ENCODE measurements at regions not wholly inside any gene's neighbourhood (a gene's known extent, or its start where the extent isn't known, plus 50 kb on each side); places are given as distances from the start of the nearest gene placed in this dataset.

GRCh38 chr13:22047082-22047784, 376.4 kb downstream of the FGF9 start:
- H3K9me1 ChIP-seq (replicated peaks; ENCODE audit: control insufficient read depth, extremely low read depth, insufficient read depth, low read length), result no peaks in the 10 kb centered on the region
- H3K27ac ChIP-seq (ENCODE audit: insufficient read depth, low read depth, low read length), result no peak overlapping the region
- intact Hi-C loops (cut with micrococcal nuclease) (no loop called here), dilution Hi-C loops (cut with MboI; ENCODE audit: extremely low pct_ligation_motif_present, low sequenced_read_pairs) (no loop called here)
- no peaks in the 10 kb centered on the region for H3K36me3 ChIP-seq (ENCODE audit: control insufficient read depth in 2 of 2, extremely low read depth in 1 of 2, insufficient read depth in 2 of 2, low read length in 2 of 2)
- H3K79me2 ChIP-seq (ENCODE audit: control insufficient read depth, insufficient read depth, low read length), result no peaks in the 10 kb centered on the region
- BruUV-seq (replicated peaks), result no TSS peak
- H2AFZ ChIP-seq (ENCODE audit: low read depth, low read length), result no peak overlapping the region
- no peak overlapping the region for H3K4me2 ChIP-seq (ENCODE audit: insufficient read depth, low read length)
- no peaks in the 10 kb centered on the region for H3K27me3 ChIP-seq (ENCODE audit: control insufficient read depth in 2 of 2, insufficient read depth in 2 of 2, low read length in 2 of 2)
- no peak overlapping the region for H3K4me3 ChIP-seq (replicated peaks in 1 of 3; ENCODE audit: insufficient read depth in 1 of 3, low read depth in 1 of 3, low read length in 3 of 3)
- H3K9ac ChIP-seq (replicated peaks; ENCODE audit: extremely low read depth, insufficient read depth, low read length), result no peak overlapping the region
- no peak for FAIRE-seq
- peaks cover 5% of the 10 kb centered on the region for H3K9me3 ChIP-seq (replicated peaks; ENCODE audit: control insufficient read depth, insufficient read depth, low read length)
- no peaks in the 10 kb centered on the region for H3K4me1 ChIP-seq (ENCODE audit: control insufficient read depth, extremely low read depth, insufficient read depth, low read length)
- TF ChIP-seq GATA2 (IDR thresholded peaks at IDR 0.05; ENCODE audit: insufficient read depth, insufficient read length, low read depth, low read length) (no peak), FOS (IDR thresholded peaks at IDR 0.05; ENCODE audit: borderline replicate concordance, insufficient read depth, low read length) (no peak), POLR2AphosphoS5 (IDR thresholded peaks at IDR 0.05; ENCODE audit: insufficient read depth, low read depth, low read length) (no peak), JUN (IDR thresholded peaks at IDR 0.05; ENCODE audit: borderline replicate concordance, insufficient read depth, insufficient read length, low read depth) (no peak), MAX (IDR thresholded peaks at IDR 0.05; ENCODE audit: insufficient read depth, insufficient read length) (no peak), MYC (IDR thresholded peaks at IDR 0.05; ENCODE audit: low read depth, low read length) (no peak), EZH2 (IDR thresholded peaks at IDR 0.05; ENCODE audit: borderline replicate concordance, low read depth, low read length, severe bottlenecking) (no peak), POLR2A (IDR thresholded peaks at IDR 0.05; ENCODE audit: low read depth, low read length) (no peak)
- TF ChIP-seq, protein P1, sequence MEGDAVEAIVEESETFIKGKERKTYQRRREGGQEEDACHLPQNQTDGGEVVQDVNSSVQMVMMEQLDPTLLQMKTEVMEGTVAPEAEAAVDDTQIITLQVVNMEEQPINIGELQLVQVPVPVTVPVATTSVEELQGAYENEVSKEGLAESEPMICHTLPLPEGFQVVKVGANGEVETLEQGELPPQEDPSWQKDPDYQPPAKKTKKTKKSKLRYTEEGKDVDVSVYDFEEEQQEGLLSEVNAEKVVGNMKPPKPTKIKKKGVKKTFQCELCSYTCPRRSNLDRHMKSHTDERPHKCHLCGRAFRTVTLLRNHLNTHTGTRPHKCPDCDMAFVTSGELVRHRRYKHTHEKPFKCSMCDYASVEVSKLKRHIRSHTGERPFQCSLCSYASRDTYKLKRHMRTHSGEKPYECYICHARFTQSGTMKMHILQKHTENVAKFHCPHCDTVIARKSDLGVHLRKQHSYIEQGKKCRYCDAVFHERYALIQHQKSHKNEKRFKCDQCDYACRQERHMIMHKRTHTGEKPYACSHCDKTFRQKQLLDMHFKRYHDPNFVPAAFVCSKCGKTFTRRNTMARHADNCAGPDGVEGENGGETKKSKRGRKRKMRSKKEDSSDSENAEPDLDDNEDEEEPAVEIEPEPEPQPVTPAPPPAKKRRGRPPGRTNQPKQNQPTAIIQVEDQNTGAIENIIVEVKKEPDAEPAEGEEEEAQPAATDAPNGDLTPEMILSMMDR (IDR thresholded peaks at IDR 0.05; ENCODE audit: extremely low read depth in 1 of 2, insufficient read depth in 1 of 2, low read depth in 1 of 2, low read length in 2 of 2), result no peak
- no peak for DNase-seq (ENCODE audit: low read depth, low spot score)
- POLR2A ChIA-PET, result no interaction called here
- CTCF ChIA-PET, result no interaction called here
- no peaks in the 10 kb centered on the region for H4K20me1 ChIP-seq (replicated peaks; ENCODE audit: control insufficient read depth, extremely low read depth, insufficient read depth, low read length)

Data from endothelial cell of umbilical vein (primary cell).